SK-N-MC (cell line): ENCODE measurements at regions not wholly inside any gene's neighbourhood (a gene's known extent, or its start where the extent isn't known, plus 50 kb on each side); places are given as distances from the start of the nearest gene placed in this dataset.
"Not testable (repeated sequence)": the region's sequence is repeated elsewhere in the genome, so short reads cannot be mapped to it uniquely, and the experiment has no call there.

Experiments
- DNase-seq: peaks from one replicate; pipeline ENCODE4 v3.0.0-alpha.2; 2011; ENCODE audit warnings: low read depth, low spot score
- H3K27ac ChIP-seq: fragments of 200-600 bp; sonication (generic); 2 replicates; pipeline ENCODE4 v1.5.1; 2016; ENCODE audit warnings: mixed run types
- H3K36me3 ChIP-seq: fragments of 200-600 bp; sonication (generic); 2 replicates; pipeline ENCODE4 v1.6.1; 2017; ENCODE audit warnings: antibody characterized with exemption, low read length, mixed read lengths; ENCODE audit not compliant: insufficient read depth
- H3K4me3 ChIP-seq: fragments of 200-600 bp; sonication (generic); 2 replicates; pipeline ENCODE4 v1.5.1; 2016
- H3K9ac ChIP-seq: fragments of 200-600 bp; sonication (generic); 2 replicates; pipeline ENCODE4 v1.8.0; 2017; ENCODE audit warnings: mixed run types, mixed read lengths; ENCODE audit not compliant: insufficient read length
- H3K9me3 ChIP-seq: fragments of 200-600 bp; sonication (generic); 2 replicates; pipeline ENCODE4 v1.6.1; 2017; ENCODE audit warnings: low read depth, mild to moderate bottlenecking, antibody characterized with exemption, low read length, moderate library complexity, mixed read lengths
- EZH2 ChIP-seq: fragments of 200-600 bp; sonication (generic); IDR thresholded peaks from one replicate; pipeline ENCODE4 v1.6.1; 2017; ENCODE audit warnings: antibody characterized with exemption
- FOXP2 ChIP-seq: optimal IDR thresholded peaks from 2 replicates; pipeline ENCODE3; 2011; ENCODE audit warnings: mild to moderate bottlenecking, moderate library complexity; ENCODE audit not compliant: insufficient read depth; ENCODE audit errors: extremely low read length, control extremely low read depth
- POLR2AphosphoS5 ChIP-seq: IDR thresholded peaks from 2 replicates; pipeline ENCODE4 v1.6.1; 2012; ENCODE audit warnings: mild to moderate bottlenecking, low read depth, low read length, borderline replicate concordance

GRCh38 chr15:36039996-36040572 lies 494.1 kb upstream of the DPH6 start:
- TF ChIP-seq FOXP2, result no peak
- no peak for TF ChIP-seq POLR2AphosphoS5
- TF ChIP-seq EZH2, result no peak
- H3K9ac ChIP-seq, result no peak overlapping the region
- no peak for DNase-seq
- no peaks in the 10 kb centered on the region for H3K36me3 ChIP-seq
- H3K27ac ChIP-seq, result no peak overlapping the region
- no peaks in the 10 kb centered on the region for H3K9me3 ChIP-seq
- no peak overlapping the region for H3K4me3 ChIP-seq

DNA sequence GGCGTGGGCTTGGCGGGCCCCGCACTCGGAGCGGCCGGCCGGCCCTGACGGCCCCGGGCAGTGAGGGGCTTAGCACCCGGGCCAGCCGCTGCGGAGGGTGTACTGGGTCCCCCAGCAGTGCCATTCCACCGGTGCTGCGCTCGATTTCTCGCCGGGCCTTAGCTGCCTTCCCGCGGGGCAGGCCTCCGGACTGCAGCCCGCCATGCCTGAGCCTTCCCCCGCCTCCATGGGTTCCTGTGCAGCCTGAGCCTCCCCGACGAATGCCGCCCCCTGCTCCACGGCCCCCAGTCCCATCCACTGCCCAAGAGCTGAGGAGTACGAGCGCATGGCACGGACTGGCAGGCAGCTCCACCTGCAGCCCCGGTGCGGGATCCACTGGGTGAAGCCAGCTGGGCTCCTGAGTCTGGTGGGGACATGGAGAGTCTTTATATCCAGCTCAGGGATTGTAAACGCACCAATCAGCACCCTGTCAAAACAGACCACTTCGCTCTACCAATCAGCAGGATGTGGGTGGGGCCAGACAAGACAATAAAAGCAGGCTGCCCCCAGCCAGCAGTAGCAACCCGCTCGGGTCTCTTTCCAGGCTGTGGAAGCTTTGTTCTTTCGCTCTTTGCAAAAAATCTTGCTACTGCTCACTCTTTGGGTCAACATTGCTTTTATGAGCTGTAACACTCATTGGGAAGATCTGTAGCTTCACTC lies 501.2 kb upstream of the DPH6 start:
- not testable (repeated sequence) for H3K9ac ChIP-seq, H3K27ac ChIP-seq, DNase-seq, H3K4me3 ChIP-seq, H3K36me3 ChIP-seq, H3K9me3 ChIP-seq

- Histone ChIP-seq H3K4me3 (no peak overlapping the region), H3K9ac (no peak overlapping the region), H3K27ac (no peak overlapping the region), H3K36me3 (no peaks in the 10 kb centered on the region), H3K9me3 (no peaks in the 10 kb centered on the region)
- no peak for TF ChIP-seq EZH2
- no peak for TF ChIP-seq POLR2AphosphoS5
- no peak for TF ChIP-seq FOXP2
- DNase-seq, result no peak
These were observed 504.9 kb upstream of the DPH6 start for GRCh38 chr15:36050899-36051298.

GRCh38 chr15:36052641-36053040 lies 506.7 kb upstream of the DPH6 start:
- not testable (repeated sequence) for H3K4me3 ChIP-seq, H3K9me3 ChIP-seq, H3K36me3 ChIP-seq, H3K27ac ChIP-seq, DNase-seq, H3K9ac ChIP-seq

- Histone ChIP-seq H3K4me3 (no peak overlapping the region), H3K9me3 (no peaks in the 10 kb centered on the region), H3K36me3 (no peaks in the 10 kb centered on the region), H3K9ac (no peak overlapping the region), H3K27ac (no peak overlapping the region)
- TF ChIP-seq FOXP2, result no peak
- TF ChIP-seq POLR2AphosphoS5, result no peak
- no peak for TF ChIP-seq EZH2
- DNase-seq, result no peak
These were observed 507.8 kb upstream of the DPH6 start for GRCh38 chr15:36053746-36054145.

GRCh38 chr15:36059596-36059995 lies 513.6 kb upstream of the DPH6 start:
- no peak overlapping the region for H3K9ac ChIP-seq
- H3K4me3 ChIP-seq, result no peak overlapping the region
- DNase-seq, result no peak
- no peak for TF ChIP-seq FOXP2
- TF ChIP-seq EZH2, result no peak
- TF ChIP-seq POLR2AphosphoS5, result no peak
- H3K27ac ChIP-seq, result no peak overlapping the region
- H3K9me3 ChIP-seq, result no peaks in the 10 kb centered on the region
- no peaks in the 10 kb centered on the region for H3K36me3 ChIP-seq

DNA sequence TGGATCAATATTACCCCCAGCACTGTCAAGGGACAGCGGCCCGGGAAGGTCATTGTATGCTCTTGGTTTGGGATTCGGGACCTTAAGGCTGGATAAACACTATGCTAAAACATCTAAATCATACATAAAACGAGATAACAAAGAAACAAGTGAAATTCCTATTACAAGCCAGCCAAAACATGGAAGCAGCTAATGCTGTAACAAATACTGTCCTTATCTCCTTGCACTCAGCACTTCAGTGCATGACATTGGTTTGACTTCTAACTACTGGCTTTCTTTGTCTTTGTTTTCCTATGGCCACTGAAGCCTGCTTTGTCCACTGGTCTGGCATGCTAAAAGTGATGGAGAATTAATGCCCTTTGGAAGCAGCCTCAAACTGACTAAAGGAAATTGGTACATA lies 516.4 kb upstream of the DPH6 start:
- Histone ChIP-seq H3K27ac (no peak overlapping the region), H3K4me3 (no peak overlapping the region), H3K36me3 (no peaks in the 10 kb centered on the region), H3K9me3 (no peaks in the 10 kb centered on the region), H3K9ac (no peak overlapping the region)
- TF ChIP-seq EZH2 (no peak), POLR2AphosphoS5 (no peak), FOXP2 (no peak)
- DNase-seq, result no peak

- Histone ChIP-seq H3K27ac (no peak overlapping the region), H3K4me3 (no peak overlapping the region), H3K36me3 (no peaks in the 10 kb centered on the region), H3K9me3 (no peaks in the 10 kb centered on the region), H3K9ac (no peak overlapping the region)
- no peak for DNase-seq
- TF ChIP-seq EZH2 (no peak), FOXP2 (no peak), POLR2AphosphoS5 (no peak)
These were observed 512.7 kb upstream of the CDIN1 start for GRCh38 chr15:36066757-36067156.

- Histone ChIP-seq H3K9me3 (no peaks in the 10 kb centered on the region), H3K9ac (no peak overlapping the region), H3K36me3 (no peaks in the 10 kb centered on the region), H3K4me3 (no peak overlapping the region), H3K27ac (no peak overlapping the region)
- TF ChIP-seq POLR2AphosphoS5 (no peak), FOXP2 (no peak), EZH2 (no peak)
- no peak for DNase-seq
These were observed 511.7 kb upstream of the CDIN1 start for GRCh38 chr15:36067483-36068274.
